GM19468 (cell line): ENCODE measurements at regions not wholly inside any gene's neighbourhood (a gene's known extent, or its start where the extent isn't known, plus 50 kb on each side); places are given as distances from the start of the nearest gene placed in this dataset.

Experiments used
- ATAC-seq: cut with Tn5 transposase; IDR thresholded peaks from one replicate; pipeline ENCODE4 v1.9.1; 2021; ENCODE audit warnings: mild to moderate bottlenecking, moderate library complexity, moderate number of reproducible peaks; ENCODE audit not compliant: unreplicated experiment; ENCODE audit errors: extremely low read depth

DNA sequence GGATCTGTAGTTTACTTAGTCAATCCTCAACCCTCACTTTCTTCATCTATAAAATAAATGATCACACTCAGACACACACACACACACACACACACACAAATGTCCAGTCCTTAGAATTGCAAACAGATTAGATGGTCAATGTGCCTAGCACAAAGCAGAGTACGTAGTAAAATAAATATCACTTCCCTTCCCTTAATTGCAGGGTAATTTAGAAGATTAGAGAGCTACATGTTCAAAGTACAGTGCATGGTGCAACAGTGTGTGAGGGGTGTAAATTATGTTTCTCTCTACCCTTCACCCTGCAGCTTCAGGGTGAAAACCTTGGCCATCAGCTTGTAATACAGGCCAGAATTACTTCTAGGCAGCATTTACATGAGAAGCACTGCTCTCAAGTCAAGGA, 187.0 kb upstream of the GHITM start:
- no peak for ATAC-seq

DNA sequence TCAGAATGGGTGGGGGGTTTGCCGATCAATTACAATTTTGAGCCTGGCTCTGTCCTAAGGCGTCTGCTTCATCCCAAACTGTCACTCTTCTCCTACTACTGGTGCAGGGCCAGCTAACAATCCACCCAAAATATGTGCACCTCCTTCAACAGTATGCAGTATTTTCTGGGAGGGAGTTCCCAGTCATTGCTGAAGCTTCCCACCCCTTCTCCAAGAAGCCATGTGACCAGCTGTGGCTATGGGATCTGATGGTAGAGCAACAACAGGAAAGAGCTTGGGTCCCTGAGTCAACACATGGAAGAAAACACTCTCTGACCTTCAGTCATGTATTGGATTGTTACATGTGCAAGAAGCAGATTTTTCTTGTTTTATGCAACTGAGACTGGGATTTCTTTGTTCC, 185.7 kb upstream of the GHITM start:
- ATAC-seq: no peak

DNA sequence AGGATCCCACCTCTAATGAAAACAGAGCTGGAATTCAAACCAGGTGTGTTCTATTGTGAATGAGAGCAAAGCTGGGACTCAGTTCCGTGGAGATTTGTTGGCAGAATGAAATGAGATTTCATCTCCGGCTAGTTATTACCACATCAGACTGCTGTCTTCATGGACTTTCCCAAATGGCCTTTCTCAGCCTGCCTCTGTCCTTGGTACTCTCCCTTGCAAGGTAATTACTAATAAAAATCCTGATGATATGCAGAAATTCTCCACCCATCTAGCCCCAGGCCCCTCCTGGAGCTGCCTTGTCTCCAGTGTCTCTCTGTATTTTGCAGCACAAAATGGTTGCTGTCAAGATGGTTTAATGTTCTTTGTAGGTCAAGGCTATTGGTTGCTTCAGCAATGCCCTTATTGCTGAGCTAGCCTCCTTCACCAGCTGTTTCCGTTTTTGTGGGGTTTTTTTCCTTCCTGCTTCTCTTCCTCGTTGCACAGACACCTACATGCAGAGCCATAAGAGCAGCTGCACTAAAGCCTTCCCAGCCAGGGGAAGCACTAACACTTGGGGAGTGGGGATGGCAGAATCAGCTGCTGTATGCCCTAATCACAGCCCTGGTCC, 185.0 kb upstream of the GHITM start:
- no peak for ATAC-seq

DNA sequence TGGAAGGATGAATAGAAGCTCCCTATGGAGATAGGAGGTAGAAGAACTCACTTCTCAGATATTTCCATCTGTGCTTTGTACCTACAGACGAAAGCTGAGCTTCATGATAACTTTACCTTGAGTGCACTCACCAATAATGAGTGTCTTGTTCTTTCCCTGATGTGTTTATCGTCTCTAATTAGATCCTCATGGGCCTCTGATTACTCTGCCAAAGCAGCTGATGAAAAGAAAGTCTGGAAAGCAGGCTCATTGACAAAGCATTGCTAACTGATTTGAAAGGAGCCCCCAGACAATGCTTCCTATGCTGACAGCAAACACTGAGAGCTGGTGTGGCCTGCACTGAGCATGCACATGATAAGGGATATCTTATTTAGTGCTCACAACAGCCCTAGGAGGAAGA, 183.9 kb upstream of the GHITM start:
- no peak for ATAC-seq

DNA sequence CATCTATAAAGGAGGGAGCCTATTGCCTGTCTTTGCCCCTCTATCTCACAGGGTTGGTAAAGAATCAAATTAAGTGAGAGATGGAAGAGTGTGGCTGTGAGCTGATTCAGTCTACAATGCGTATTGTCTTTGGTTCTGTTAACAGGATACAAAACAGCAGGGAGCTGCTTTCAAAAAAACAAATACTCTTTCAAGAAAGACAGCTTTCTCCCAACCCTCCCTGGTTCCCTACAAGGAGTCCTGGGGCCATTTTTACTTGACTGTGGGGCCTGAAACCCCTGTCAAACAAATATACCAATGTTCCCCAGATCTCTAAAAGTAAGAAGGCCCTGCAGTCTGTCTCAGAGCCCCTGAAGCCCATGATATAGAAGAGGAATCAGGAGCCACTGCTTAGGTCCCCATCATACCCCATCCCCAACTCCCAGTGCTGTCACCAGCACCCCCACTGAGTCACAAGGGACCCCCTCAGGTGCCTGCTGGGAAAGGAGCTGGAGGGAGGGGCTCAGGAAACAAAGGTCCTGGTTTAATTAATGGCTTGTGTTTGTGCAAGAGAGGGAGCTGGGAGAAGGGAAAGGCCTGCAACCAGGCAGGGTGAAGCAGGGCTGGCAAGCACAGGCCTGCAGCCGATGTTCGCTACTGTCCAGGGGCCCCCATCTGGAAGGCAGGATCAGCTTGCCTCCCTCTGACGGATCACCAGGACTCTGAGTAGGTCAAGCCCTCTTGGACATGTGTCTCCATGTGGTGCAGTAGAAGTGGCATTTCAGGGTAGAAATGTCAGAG, 182.0 kb upstream of the GHITM start:
- no peak for ATAC-seq

DNA sequence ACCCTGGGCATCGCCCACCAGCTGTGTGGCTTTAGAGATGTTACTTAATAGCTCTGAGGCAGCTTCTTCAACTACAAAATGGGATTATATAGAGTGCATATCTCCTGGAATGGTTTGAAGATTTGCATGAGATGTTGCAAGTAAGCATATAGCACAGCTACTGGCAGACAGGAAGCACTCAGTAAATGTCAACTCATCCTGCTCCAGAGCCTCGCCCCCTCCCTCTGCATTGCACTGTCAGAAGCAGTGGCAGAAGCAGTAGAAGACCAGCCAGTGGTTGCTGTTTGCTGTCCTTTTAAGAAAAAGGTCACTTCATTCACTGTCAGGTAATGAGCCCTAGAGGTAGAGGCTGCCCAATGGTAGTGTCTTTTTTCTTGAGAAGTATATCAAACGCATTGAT, 180.0 kb upstream of the GHITM start:
- no peak for ATAC-seq

DNA sequence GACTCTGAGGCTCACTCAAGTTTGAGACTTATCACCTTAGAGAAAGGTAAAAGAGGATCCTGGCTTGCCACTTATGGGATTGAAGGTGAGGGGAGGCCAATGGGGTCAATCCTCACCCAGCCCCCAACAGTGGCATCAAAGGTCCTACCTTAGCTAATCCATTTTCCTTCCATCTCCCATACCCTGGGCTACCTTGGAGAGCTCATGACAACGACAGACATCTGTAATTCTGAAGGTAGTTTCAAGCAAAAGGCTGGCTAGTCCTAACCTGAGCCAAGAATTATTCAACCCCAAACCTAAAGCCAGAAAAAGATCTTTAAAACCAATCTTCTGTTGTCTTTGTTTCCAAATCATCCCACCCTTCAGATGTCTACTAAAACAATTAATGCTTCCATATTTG, 179.2 kb upstream of the GHITM start:
- ATAC-seq: no peak

DNA sequence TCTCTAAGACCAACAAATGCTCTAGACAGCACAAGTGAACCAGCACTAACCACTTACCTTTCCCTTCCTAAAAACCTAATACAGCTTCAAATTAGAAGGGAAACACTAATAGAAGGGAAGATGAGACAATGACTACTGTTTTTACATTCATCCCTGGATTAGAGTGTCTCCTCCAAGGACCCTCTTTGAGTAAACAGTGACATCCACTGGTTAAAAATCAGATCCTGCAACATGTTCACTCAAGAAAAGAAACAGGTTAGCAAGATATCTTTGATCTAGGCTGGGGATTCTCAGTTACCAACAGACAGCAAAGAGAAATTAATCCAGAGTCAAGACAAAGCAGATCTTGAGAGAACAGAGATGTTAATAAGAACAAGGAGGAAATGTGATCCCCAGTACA, 177.7 kb upstream of the GHITM start:
- no peak for ATAC-seq

DNA sequence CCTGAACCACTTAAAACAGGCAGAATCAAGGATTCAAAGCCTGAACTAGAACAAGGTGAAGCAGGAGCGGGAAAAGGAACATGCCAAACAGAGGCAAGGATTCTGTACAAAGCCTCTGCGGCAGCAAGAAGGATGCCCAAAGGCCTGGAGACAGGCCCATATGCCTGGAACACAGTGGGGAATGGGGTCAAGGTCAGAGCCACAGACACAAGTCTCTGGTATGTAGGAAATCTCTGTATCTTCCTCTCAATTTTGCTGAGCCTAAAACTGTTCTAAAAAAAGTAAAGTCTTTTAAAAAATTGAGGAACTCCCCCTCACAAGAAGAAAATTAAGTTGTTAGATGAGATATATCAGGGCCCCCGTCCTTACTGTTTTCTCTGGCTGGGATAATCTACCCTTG, 175.9 kb upstream of the GHITM start:
- ATAC-seq: no peak

DNA sequence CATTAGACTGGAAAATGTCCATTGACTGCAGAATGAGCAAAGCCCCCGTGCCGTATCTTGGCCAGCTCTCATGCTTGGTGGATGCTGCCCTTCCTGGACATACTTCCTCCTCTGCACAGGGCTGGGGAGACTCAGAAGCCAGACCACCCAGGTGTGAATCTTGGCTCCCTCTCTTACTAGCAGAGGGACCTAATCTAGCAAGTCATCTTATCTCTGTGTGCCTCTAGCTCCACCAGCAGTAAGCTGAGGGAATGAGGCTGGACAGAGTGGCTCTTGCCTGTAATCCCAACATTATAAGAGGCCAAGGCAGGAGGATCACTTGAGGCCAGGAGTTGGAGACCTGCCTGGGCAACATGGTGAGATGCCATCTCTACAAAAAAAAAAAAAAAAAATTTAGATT, 173.8 kb upstream of the GHITM start:
- no peak for ATAC-seq

DNA sequence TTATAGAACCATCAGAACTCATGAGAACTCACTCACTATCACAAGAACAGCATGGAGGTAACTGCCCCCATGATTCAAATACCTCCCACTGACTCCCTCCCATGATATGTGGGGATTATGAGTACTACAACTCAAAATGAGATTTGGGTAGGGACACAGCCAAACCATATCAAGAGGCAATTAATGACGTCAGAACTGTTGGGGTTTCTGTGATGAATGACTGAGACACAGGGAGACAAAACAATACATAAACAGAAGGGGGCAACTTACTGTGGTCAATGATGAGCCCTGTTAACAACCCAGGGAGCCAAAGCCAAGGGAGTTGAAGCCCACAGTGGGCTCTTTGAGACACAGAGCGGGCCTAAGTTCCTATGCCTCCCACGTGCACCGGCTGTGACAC, 171.3 kb upstream of the GHITM start:
- ATAC-seq: no peak

DNA sequence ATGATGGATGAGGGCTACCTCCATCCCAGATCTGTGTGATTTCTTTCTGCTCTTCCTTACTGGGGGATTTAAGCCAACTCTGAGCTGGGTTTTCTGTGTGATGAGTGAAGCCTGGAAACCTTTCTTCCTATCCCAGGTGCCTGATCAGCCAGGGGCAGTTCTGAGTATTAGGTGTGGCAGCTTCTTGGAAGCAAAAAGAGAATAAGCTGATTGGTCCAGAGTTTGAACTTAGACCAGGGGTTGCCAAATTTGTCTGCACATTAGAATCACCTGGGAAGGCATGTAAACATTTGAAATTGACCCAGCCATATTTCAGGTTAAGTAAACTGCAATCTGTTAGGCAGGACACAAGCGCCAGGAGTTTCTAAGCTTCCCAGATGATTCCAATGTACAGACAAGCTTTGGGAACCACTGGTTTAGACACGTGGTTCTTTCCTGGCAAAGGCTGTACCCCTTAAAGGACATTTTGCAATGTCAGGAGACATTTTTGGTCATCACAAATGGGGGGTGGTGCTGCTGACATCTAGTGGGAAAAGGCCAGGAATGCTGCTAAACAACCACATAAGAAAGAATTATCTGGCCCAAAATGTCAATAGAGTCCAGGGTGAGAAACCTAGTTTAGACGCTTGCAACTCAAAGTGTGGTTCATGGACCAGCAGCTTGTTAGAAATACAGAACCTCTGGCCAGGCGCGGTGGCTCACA, 160.5 kb upstream of the GHITM start:
- no peak for ATAC-seq

DNA sequence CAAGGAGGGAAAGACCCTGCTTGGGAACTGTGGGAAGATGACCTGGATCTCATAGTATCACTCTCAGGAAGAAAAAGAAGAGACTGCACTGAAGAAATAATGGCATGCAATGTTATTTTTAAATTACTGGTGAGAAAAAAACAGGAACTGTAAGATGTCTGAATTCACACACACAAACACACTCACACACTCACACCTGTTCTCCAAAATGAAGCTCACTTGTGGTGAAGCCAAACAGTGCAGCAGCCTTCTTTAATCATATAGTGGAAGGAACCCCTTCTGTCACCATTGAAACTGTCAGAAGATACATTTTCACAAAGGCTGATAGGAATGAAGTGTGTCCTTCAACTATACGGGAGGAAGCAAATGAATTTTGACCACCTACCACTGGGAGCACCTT, 156.5 kb upstream of the GHITM start:
- ATAC-seq: no peak

DNA sequence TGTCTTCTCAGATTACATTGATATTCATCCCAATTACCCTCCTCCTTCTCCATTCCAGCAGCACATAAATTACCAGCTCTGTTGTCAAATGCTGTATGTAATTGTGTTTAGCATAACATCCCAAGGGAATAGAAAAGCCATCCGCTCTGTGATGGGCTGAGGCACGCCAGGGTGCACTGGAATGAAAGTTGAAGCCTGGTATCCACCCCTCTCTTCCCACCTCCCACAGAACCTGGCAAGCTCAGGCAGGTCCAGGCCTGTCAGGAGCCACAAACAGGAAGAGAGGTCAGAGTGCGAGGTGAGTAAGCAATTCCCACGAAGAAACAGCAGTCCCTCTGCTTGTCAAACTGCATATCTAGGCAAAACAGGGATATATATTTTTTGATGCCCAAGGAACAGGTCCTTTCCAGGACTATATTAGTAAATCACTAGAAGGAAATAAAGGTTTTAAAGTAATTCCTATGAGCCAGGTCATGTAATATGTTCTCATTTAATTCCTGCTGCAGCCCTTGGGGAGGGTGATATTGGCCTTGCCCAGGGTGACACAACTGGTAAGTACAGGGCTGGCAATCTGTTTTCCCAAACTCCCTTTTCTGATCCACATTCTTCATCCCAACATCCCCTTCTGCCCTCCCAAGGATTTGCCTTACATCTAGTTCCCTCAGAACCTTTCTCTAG, 155.6 kb upstream of the GHITM start:
- no peak for ATAC-seq

DNA sequence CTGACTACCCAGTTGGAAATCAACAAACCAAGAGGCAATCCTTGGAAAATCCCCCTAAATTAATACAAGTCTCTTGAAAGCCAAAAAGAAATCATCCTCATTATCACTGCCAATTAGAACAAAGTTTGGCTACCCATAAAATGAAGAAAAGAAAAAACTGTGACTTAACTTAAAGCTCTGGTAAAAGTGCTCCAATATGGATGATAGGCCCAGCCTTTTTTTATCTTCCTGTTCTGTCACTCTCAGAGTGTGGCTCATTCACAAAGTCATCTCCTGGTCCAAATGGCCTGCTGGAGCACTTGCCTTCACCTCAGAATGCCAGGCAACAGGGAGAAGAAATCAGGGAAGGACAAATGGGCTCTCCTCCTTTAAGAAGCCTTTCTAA, 155.1 kb upstream of the GHITM start:
- no peak for ATAC-seq

DNA sequence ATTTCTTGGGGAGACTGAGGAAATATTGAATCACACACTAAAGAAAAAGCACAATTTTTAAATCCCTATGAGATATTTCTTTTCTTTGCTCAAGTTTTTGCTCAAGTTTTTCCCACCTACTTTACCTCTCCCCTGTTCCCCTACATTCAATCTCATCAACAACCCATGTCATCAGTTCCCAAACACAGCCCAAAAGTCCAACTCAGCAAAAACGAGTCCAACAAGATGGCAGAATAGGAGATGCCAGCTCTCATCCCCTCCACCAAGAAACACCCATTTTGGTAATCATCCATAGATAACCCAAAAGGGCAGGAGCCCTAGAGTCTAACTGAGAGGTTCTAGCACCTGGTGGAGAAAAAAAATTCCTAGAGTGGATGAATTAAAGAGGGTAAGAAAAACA, 152.5 kb upstream of the GHITM start:
- no peak for ATAC-seq

DNA sequence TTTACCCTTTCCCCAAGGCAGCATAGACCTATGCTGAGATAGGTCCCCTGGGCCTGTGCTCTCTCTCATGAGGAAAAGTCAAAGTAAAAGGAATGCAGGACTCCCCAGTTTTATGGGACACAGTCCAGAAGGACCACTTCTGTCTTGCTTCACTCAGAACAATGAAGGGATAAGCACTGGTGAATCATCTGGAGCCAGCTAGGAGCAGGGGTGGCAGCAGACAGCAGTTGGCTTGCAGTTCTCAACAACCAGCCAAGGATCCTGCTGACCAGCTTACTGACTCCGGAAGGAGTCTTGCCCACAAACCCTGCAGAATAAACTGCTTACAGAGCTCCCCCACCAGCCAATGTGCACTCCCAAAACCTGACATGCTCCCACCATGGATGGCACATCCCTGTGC, 152.1 kb upstream of the GHITM start:
- no peak for ATAC-seq

DNA sequence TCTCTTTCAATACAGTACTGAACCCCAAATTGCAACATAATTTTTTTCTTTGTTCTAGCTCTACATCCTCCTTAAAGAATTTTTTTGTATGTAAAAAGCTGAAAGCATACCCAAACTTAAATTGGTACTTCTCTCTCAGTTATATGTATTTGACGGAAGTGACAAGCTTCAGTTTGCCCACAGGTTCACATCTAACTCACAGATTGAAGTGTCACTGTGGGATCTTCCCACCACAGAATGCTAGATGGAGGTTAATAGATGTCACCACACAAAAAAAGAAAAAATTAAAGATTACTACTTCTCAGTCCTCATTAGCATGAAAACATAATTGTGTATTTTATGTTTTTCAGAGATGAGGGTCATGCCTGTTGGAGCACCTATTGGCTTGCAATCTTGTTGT, 150.9 kb upstream of the GHITM start:
- ATAC-seq: no peak

DNA sequence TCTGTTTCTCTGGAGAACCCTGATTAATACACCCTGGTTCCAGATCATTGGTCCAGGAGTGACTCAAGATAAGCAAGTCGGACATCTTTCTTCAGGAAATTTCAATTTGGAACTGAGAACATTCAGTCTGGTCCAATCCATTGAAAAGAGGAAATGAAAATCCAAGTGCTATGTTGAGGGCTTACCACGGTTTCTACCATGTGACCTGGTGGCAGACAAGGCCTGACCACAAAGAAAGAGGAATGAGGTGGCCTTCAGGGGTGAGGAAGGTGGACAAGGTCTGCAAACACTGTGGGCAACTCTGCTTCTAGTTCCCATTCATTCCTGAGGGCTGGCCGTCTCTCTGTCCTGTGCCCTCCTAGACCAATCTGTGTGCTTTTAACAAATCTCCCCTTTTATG, 149.2 kb upstream of the GHITM start:
- peak; percentile 44 for ATAC-seq

DNA sequence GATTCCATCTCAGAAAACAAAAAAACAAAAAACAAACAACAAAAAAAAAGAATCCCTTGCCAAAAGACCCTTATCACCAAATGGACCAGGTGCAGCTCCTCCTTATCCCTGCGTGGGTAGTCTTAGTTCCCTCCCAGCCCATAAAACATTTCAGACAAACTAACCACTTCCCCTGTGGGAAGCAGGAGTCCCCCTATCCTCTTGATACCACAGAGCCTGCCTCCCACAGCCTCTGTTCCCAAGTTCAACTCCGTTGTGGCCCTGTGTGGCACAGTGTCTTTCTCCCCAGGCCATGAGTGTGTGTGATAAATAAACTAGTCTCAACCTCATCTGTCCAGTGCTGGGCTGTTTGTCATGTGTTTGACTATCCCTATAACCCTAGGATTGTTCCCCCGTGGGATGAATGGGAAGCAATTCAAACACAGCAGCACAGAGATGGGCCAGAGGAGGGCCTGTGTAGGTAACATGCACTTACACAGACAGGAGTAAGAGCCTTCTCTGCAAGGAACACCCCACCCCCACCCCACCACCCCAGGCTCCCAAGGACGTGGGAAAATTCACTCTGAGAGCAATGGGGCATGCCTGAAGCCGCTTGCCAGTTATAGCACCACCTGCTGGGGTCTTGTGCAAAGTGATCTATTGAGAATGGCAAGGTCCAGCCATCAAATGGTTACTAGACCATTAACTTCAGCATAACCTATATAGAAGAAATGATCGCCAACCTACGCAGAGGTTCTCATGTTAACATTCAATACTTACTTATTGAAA, 147.1 kb upstream of the GHITM start:
- ATAC-seq: peak; percentile 28
